Omental fat pad (tissue), 3 donors: ENCODE measurements at regions not wholly inside any gene's neighbourhood (a gene's known extent, or its start where the extent isn't known, plus 50 kb on each side); places are given as distances from the start of the nearest gene placed in this dataset.

Source experiments
- ATAC-seq: fragments of 150-250 bp; one replicate; pipeline ENCODE4 v1.9.1; 2016; ENCODE audit warnings: mild to moderate bottlenecking, moderate library complexity; ENCODE audit not compliant: low FRiP score
- DNase-seq: peaks from one replicate; pipeline ENCODE4 v3.0.0-alpha.2; 2019; ENCODE audit warnings: low spot score
- TF ChIP-seq, protein P1 (sequence below), 3 donors: fragments of 450-650 bp; IDR thresholded peaks; one replicate each; pipeline ENCODE4 v1.5.1; 2016 to 2017; ENCODE audit warnings: antibody characterized with exemption in 3 of 3, mild to moderate bottlenecking in 3 of 3, moderate library complexity in 2 of 3

DNA sequence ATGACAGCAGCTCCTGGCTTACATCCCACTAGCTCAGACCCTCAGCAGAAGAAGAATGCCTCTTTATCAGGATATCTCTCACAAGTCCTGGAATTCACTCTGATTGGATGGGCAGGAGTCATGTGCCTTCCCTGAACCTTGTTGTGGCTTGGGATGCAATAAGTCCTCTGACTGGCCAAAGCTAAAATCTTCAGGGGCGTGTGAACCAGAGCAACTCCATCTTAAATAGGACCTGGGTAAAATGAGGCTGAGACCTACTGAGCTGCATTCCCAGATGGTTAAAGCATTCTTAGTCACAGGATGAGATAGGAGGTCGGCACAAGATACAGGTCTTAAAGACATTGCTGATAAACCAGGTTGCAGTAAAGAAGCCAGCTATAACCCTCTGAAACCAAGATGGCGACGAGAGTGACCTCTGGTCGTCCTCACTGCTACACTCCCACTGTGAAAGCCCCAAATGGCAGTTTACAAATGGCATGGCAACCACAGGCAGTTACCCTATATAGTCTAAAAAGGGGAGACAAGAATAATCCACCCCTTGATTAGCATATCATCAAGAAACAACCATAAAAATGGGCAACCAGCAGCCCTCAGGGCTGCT lies 60.4 kb upstream of the FICD start:
- TF ChIP-seq, protein P1, sequence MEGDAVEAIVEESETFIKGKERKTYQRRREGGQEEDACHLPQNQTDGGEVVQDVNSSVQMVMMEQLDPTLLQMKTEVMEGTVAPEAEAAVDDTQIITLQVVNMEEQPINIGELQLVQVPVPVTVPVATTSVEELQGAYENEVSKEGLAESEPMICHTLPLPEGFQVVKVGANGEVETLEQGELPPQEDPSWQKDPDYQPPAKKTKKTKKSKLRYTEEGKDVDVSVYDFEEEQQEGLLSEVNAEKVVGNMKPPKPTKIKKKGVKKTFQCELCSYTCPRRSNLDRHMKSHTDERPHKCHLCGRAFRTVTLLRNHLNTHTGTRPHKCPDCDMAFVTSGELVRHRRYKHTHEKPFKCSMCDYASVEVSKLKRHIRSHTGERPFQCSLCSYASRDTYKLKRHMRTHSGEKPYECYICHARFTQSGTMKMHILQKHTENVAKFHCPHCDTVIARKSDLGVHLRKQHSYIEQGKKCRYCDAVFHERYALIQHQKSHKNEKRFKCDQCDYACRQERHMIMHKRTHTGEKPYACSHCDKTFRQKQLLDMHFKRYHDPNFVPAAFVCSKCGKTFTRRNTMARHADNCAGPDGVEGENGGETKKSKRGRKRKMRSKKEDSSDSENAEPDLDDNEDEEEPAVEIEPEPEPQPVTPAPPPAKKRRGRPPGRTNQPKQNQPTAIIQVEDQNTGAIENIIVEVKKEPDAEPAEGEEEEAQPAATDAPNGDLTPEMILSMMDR (IDR thresholded peaks at IDR 0.05), result no peak
- ATAC-seq, result no peak

GRCh38 chr12:108449478-108449877 lies 65.6 kb upstream of the FICD start:
- DNase-seq (no peak), ATAC-seq (no peak)
- TF ChIP-seq, protein P1 (IDR thresholded peaks at IDR 0.05), result no peak

More for the DNA sequence above, 60.4 kb upstream of the FICD start:
- no peak for DNase-seq

GRCh38 chr12:108448246-108448645 lies 66.8 kb upstream of the FICD start:
- DNase-seq, result no peak
- no peak for ATAC-seq

GRCh38 chr12:108447168-108447832 lies 67.8 kb upstream of the FICD start:
- DNase-seq (no peak), ATAC-seq (no peak)
- TF ChIP-seq, protein P1 (IDR thresholded peaks at IDR 0.05), result no peak

More at GRCh38 chr12:108448246-108448645, 66.8 kb upstream of the FICD start:
- TF ChIP-seq, protein P1 (IDR thresholded peaks at IDR 0.05), result no peak

GRCh38 chr12:108446766-108447165 lies 68.3 kb upstream of the FICD start:
- ATAC-seq, result no peak
- no peak for DNase-seq
- TF ChIP-seq, protein P1 (IDR thresholded peaks at IDR 0.05), result no peak

- TF ChIP-seq, protein P1 (IDR thresholded peaks at IDR 0.05), result no peak
- ATAC-seq (no peak), DNase-seq (no peak)
Observed at GRCh38 chr12:108442910-108443309, 72.2 kb upstream of the FICD start.

- ATAC-seq (no peak), DNase-seq (no peak)
- TF ChIP-seq, protein P1 (IDR thresholded peaks at IDR 0.05), result no peak
Observed at GRCh38 chr12:108442067-108442466, 73.0 kb upstream of the FICD start.
